IgD-negative memory B cell (primary cell): ENCODE measurements at regions not wholly inside any gene's neighbourhood (a gene's known extent, or its start where the extent isn't known, plus 50 kb on each side); places are given as distances from the start of the nearest gene placed in this dataset.
A peak's percentile ranks its signal among the peaks of the same experiment; 100 is the strongest.
"Not testable (repeated sequence)": the region's sequence is repeated elsewhere in the genome, so short reads cannot be mapped to it uniquely, and the experiment has no call there.

Source experiments
- H3K27ac Mint-ChIP-seq, 3 donors: one replicate each; pipeline ENCODE4 v1.8.0; 2020 to 2022; ENCODE audit warnings: mild to moderate bottlenecking in 3 of 3, mixed read lengths in 3 of 3, moderate library complexity in 1 of 3
- H3K27me3 Mint-ChIP-seq: one replicate; pipeline ENCODE4 v1.8.0; 2021; ENCODE audit warnings: mixed read lengths
- H3K36me3 Mint-ChIP-seq: one replicate; pipeline ENCODE4 v1.8.0; 2020; ENCODE audit warnings: mild to moderate bottlenecking, mixed read lengths
- H3K4me1 Mint-ChIP-seq, 3 donors: one replicate each; pipeline ENCODE4 v1.8.0; 2020 to 2022; ENCODE audit warnings: mixed read lengths in 3 of 3, mild to moderate bottlenecking in 1 of 3
- H3K4me3 Mint-ChIP-seq, 4 donors: one replicate each; pipeline ENCODE4 v1.8.0; 2020 to 2022; ENCODE audit warnings: mild to moderate bottlenecking in 4 of 4, mixed read lengths in 4 of 4, moderate library complexity in 3 of 4
- H3K9me3 Mint-ChIP-seq, 3 donors: one replicate each; pipeline ENCODE4 v1.8.0; 2020 to 2021; ENCODE audit warnings: mixed read lengths in 3 of 3, mild to moderate bottlenecking in 1 of 3

GRCh38 chr4:184280591-184281071 is 63.0 kb upstream of the ENPP6 start:
- no peaks in the 10 kb centered on the region for H3K27me3 Mint-ChIP-seq
- H3K27ac Mint-ChIP-seq: peak overlapping the region; percentile 26 to 94 (median 87)
- no peaks in the 10 kb centered on the region for H3K36me3 Mint-ChIP-seq
- H3K4me3 Mint-ChIP-seq: peak overlapping the region in 3 of 4 donors; percentile 9 to 69 (median 67)
- H3K4me1 Mint-ChIP-seq: peaks cover 52 to 54% (median 52%) of the 10 kb centered on the region in 3 donors
- peaks cover 4 to 14% (median 9%) of the 10 kb centered on the region in 3 donors for H3K9me3 Mint-ChIP-seq

GRCh38 chr4:184280137-184280536 is 62.5 kb upstream of the ENPP6 start:
- Mint-ChIP-seq H3K27me3 (no peaks in the 10 kb centered on the region), H3K4me3 (peak overlapping the region; percentile 9 to 49 (median 26)), H3K36me3 (no peaks in the 10 kb centered on the region), H3K27ac (peak overlapping the region; percentile 26 to 94 (median 87)), H3K4me1 (peaks cover 47 to 53% (median 49%) of the 10 kb centered on the region in 3 donors), H3K9me3 (peaks cover 4 to 14% (median 9%) of the 10 kb centered on the region in 3 donors)

- Mint-ChIP-seq H3K36me3 (no peaks in the 10 kb centered on the region), H3K4me3 (peak overlapping the region; percentile 5 to 49 (median 18)), H3K9me3 (peaks cover 4 to 14% (median 9%) of the 10 kb centered on the region in 3 donors), H3K27me3 (no peaks in the 10 kb centered on the region), H3K4me1 (peaks cover 43 to 49% (median 43%) of the 10 kb centered on the region in 3 donors), H3K27ac (peak overlapping the region in 2 of 3 donors; percentile 41 to 87)
Measured at GRCh38 chr4:184279496-184280061, 61.9 kb upstream of the ENPP6 start.

GRCh38 chr4:184277769-184278168 is 60.1 kb upstream of the ENPP6 start:
- not testable (repeated sequence) for H3K27me3 Mint-ChIP-seq, H3K27ac Mint-ChIP-seq, H3K4me3 Mint-ChIP-seq, H3K36me3 Mint-ChIP-seq
- Mint-ChIP-seq H3K9me3 (peaks cover 4 to 14% (median 9%) of the 10 kb centered on the region in 3 donors), H3K4me1 (peaks cover 33 to 43% (median 41%) of the 10 kb centered on the region in 3 donors)

GRCh38 chr4:184277010-184277409 is 59.3 kb upstream of the ENPP6 start:
- H3K27ac Mint-ChIP-seq: not testable (repeated sequence)
- Mint-ChIP-seq H3K9me3 (peaks cover 4 to 14% (median 9%) of the 10 kb centered on the region in 3 donors), H3K4me1 (peaks cover 27 to 40% (median 36%) of the 10 kb centered on the region in 3 donors)

GRCh38 chr4:184276346-184276745 is 58.7 kb upstream of the ENPP6 start:
- not testable (repeated sequence) for H3K27ac Mint-ChIP-seq, H3K27me3 Mint-ChIP-seq, H3K36me3 Mint-ChIP-seq, H3K4me3 Mint-ChIP-seq
- Mint-ChIP-seq H3K9me3 (peaks cover 4 to 14% (median 9%) of the 10 kb centered on the region in 3 donors), H3K4me1 (peaks cover 20 to 33% (median 29%) of the 10 kb centered on the region in 3 donors)

More at GRCh38 chr4:184277010-184277409, 59.3 kb upstream of the ENPP6 start:
- not testable (repeated sequence) for H3K36me3 Mint-ChIP-seq, H3K27me3 Mint-ChIP-seq, H3K4me3 Mint-ChIP-seq

- no peak overlapping the region for H3K4me3 Mint-ChIP-seq
- no peaks in the 10 kb centered on the region for H3K27me3 Mint-ChIP-seq
- no peaks in the 10 kb centered on the region for H3K36me3 Mint-ChIP-seq
- peaks cover 16 to 28% (median 24%) of the 10 kb centered on the region in 3 donors for H3K4me1 Mint-ChIP-seq
- H3K9me3 Mint-ChIP-seq: peaks cover 4 to 14% (median 9%) of the 10 kb centered on the region in 3 donors
- no peak overlapping the region for H3K27ac Mint-ChIP-seq
Measured at GRCh38 chr4:184275766-184276165, 58.1 kb upstream of the ENPP6 start.

GRCh38 chr4:184274286-184274951 is 56.7 kb upstream of the ENPP6 start:
- Mint-ChIP-seq H3K27ac (peak overlapping the region in 1 of 3 donors; percentile 51), H3K4me3 (peak overlapping the region in 1 of 4 donors; percentile 20), H3K9me3 (peaks cover 4 to 14% (median 9%) of the 10 kb centered on the region in 3 donors), H3K4me1 (peaks cover 12 to 28% (median 26%) of the 10 kb centered on the region in 3 donors), H3K36me3 (no peaks in the 10 kb centered on the region), H3K27me3 (no peaks in the 10 kb centered on the region)

- Mint-ChIP-seq H3K4me3 (peak overlapping the region in 2 of 4 donors; percentile 24 to 41), H3K36me3 (no peaks in the 10 kb centered on the region), H3K27me3 (no peaks in the 10 kb centered on the region), H3K27ac (peak overlapping the region in 2 of 3 donors; percentile 51 to 69), H3K9me3 (peaks cover 4 to 14% (median 9%) of the 10 kb centered on the region in 3 donors), H3K4me1 (peaks cover 17 to 35% (median 30%) of the 10 kb centered on the region in 3 donors)
Measured at GRCh38 chr4:184273166-184274147, 55.8 kb upstream of the ENPP6 start.

GRCh38 chr4:184270808-184271413 is 53.2 kb upstream of the ENPP6 start:
- Mint-ChIP-seq H3K4me3 (peak overlapping the region in 1 of 4 donors; percentile 43), H3K27me3 (no peaks in the 10 kb centered on the region), H3K27ac (peak overlapping the region in 1 of 3 donors; percentile 5), H3K9me3 (peaks cover 0 to 2% (median 0%) of the 10 kb centered on the region in 3 donors), H3K4me1 (peaks cover 35 to 56% (median 51%) of the 10 kb centered on the region in 3 donors), H3K36me3 (no peaks in the 10 kb centered on the region)

- Mint-ChIP-seq H3K4me3 (peak overlapping the region in 3 of 4 donors; percentile 24 to 76 (median 43)), H3K27me3 (no peaks in the 10 kb centered on the region), H3K9me3 (peaks cover 0 to 2% (median 0%) of the 10 kb centered on the region in 3 donors), H3K4me1 (peaks cover 45 to 60% (median 59%) of the 10 kb centered on the region in 3 donors), H3K36me3 (no peaks in the 10 kb centered on the region), H3K27ac (peak overlapping the region; percentile 5 to 48 (median 6))
Measured at GRCh38 chr4:184269879-184270430, 52.3 kb upstream of the ENPP6 start.

GRCh38 chr4:184268584-184269160 is 51.0 kb upstream of the ENPP6 start:
- H3K4me1 Mint-ChIP-seq: peaks cover 53 to 62% (median 59%) of the 10 kb centered on the region in 3 donors
- no peaks in the 10 kb centered on the region for H3K27me3 Mint-ChIP-seq
- H3K9me3 Mint-ChIP-seq: peaks cover 0 to 2% (median 0%) of the 10 kb centered on the region in 3 donors
- peak overlapping the region; percentile 82 to 99 (median 98) for H3K27ac Mint-ChIP-seq
- H3K36me3 Mint-ChIP-seq: no peaks in the 10 kb centered on the region
- peak overlapping the region; percentile 79 to 97 (median 92) for H3K4me3 Mint-ChIP-seq
